ENCODE measurements at regions not wholly inside any gene's neighbourhood (a gene's known extent, or its start where the extent isn't known, plus 50 kb on each side); places are given as distances from the start of the nearest gene placed in this dataset.

DNA sequence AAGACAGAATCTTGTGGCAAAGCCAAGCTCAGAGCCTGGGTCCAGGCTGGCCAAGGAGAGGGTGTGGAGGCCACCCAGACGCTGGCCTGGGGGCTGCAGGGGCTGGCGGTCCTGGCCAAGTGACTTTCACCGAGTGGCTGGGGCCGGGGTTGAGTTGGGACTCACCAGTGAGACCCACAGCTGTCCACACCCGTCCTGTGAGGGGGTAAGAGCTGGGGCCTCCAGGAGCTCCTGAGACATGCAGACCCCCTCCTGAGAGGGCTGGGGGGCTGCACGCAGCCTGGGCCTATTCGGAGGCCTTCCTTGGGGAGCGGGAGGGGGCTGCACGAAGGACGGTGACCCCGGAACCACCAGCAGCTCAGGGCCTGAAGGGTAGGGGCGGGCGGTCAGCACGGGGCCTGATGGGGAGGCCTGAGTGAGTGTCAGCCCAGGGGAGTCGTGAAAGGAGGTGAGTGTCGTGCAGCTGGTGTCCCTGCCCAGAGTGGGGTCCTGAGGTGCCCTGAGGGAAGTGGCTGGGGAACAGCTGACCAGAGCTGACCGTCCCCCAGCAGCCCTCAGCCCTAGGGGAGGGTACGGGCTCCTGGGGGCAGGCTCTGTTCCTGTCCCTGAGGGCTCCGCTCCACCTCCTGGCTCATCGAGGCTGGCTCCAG, 100.9 kb downstream of the FOXL3 start:
- TF ChIP-seq POLR2A (IDR thresholded peaks at IDR 0.05), result no peak
- TF ChIP-seq, protein P1, sequence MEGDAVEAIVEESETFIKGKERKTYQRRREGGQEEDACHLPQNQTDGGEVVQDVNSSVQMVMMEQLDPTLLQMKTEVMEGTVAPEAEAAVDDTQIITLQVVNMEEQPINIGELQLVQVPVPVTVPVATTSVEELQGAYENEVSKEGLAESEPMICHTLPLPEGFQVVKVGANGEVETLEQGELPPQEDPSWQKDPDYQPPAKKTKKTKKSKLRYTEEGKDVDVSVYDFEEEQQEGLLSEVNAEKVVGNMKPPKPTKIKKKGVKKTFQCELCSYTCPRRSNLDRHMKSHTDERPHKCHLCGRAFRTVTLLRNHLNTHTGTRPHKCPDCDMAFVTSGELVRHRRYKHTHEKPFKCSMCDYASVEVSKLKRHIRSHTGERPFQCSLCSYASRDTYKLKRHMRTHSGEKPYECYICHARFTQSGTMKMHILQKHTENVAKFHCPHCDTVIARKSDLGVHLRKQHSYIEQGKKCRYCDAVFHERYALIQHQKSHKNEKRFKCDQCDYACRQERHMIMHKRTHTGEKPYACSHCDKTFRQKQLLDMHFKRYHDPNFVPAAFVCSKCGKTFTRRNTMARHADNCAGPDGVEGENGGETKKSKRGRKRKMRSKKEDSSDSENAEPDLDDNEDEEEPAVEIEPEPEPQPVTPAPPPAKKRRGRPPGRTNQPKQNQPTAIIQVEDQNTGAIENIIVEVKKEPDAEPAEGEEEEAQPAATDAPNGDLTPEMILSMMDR (IDR thresholded peaks at IDR 0.05), result no peak
